ENCODE measurements at regions not wholly inside any gene's neighbourhood (a gene's known extent, or its start where the extent isn't known, plus 50 kb on each side); places are given as distances from the start of the nearest gene placed in this dataset.

DNA sequence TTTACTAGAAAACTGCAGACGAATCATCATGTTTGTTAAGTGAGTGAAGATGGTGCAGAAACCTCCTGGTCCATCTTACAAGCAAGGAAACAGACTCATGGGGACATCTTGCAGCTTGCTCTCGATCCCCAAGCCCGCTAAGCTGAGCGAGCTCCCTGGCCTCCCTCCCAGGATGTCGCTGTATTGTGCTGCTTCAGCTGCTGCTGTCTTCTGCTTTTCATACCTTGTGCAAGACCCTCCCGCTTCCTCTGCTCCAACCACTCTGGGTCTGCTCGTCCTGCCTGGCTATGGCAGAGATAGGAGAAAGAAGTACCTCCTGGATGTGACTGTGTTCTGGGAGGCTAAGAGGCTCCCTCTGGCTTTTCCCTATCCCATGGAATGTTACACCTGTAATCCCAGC lies 285.2 kb upstream of the FZD8 start:
- H3K9me3 ChIP-seq (ENCODE audit: control insufficient read depth, low read depth, low read length), result no peaks in the 10 kb centered on the region
- no peaks in the 10 kb centered on the region for H3K27me3 ChIP-seq (ENCODE audit: control insufficient read depth, insufficient read depth, low read length)
- H3K27ac ChIP-seq (ENCODE audit: low read length), result no peak overlapping the region
- H3K4me1 ChIP-seq (ENCODE audit: control insufficient read depth, low read depth, low read length), result peaks cover 21% of the 10 kb centered on the region
- H3K36me3 ChIP-seq (ENCODE audit: control insufficient read depth, low read depth, low read length), result no peaks in the 10 kb centered on the region
- H3K9ac ChIP-seq (ENCODE audit: low read length), result no peak overlapping the region
- no peak overlapping the region for H3K4me3 ChIP-seq (ENCODE audit: low read length)

DNA sequence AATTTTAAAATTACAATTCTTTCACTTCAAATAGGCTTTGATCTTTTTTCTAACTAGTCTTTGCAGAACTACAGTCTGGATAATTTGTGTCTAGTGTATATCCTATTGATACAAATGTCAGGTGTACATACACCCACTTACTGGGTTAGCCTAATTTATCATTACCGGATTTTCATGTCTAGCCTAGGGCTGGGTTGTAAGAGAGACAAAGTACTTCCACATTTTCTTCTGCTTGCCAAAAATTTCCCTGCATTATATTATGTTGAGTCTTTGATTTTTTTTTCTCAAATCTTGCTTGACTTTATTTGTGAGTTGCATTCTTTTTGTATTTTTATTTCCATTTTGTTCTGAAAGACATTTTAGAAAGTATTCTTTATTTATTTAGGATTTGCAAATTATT lies 284.8 kb upstream of the FZD8 start:
- Histone ChIP-seq H3K36me3 (ENCODE audit: control insufficient read depth, low read depth, low read length) (no peaks in the 10 kb centered on the region), H3K27me3 (ENCODE audit: control insufficient read depth, insufficient read depth, low read length) (no peaks in the 10 kb centered on the region), H3K27ac (ENCODE audit: low read length) (no peak overlapping the region), H3K4me3 (ENCODE audit: low read length) (no peak overlapping the region), H3K4me1 (ENCODE audit: control insufficient read depth, low read depth, low read length) (peaks cover 21% of the 10 kb centered on the region), H3K9me3 (ENCODE audit: control insufficient read depth, low read depth, low read length) (no peaks in the 10 kb centered on the region), H3K9ac (ENCODE audit: low read length) (no peak overlapping the region)

DNA sequence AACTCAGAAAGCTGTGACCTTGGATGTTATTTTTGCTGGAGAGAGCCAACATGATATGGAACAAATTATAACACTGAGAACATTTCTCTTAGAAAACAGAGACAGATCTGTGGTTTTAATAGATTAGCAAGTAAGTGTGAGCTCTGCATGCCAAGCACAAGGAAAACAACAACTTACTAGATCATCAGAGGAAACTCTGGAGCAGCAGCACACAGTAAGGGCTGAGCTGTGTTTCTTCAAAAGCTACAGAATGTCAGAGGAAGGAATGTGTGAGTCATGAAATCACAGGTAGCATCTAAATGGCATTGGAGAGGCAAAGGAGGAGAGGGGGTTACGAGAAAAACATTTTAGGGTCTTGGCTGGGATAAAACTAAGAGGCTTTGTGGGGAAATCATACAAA lies 283.4 kb upstream of the FZD8 start:
- Histone ChIP-seq H3K27ac (ENCODE audit: low read length) (no peak overlapping the region), H3K36me3 (ENCODE audit: control insufficient read depth, low read depth, low read length) (no peaks in the 10 kb centered on the region), H3K4me1 (ENCODE audit: control insufficient read depth, low read depth, low read length) (peaks cover 21% of the 10 kb centered on the region), H3K4me3 (ENCODE audit: low read length) (no peak overlapping the region), H3K27me3 (ENCODE audit: control insufficient read depth, insufficient read depth, low read length) (no peaks in the 10 kb centered on the region), H3K9ac (ENCODE audit: low read length) (no peak overlapping the region), H3K9me3 (ENCODE audit: control insufficient read depth, low read depth, low read length) (no peaks in the 10 kb centered on the region)

DNA sequence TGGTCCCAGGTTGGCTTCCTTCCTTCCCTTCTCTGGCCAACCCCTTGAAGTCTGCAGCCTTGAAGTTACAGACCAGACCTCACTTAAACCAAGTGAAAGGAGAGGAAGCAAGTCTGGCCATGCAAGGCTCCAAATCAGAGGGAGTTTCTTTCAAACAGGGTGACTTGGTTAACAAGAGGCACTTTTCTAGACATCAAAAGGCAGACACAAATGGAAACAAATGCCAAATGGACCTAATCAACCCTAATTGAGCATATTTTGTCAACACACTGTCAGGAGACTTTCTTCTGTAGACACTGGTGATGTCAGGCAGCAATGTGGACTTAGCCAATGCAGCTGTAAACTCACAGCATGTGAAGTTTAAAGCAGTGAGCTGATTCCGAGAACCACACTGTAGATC lies 282.7 kb upstream of the FZD8 start:
- no peak overlapping the region for H3K27ac ChIP-seq (ENCODE audit: low read length)
- H3K27me3 ChIP-seq (ENCODE audit: control insufficient read depth, insufficient read depth, low read length), result no peaks in the 10 kb centered on the region
- H3K9me3 ChIP-seq (ENCODE audit: control insufficient read depth, low read depth, low read length), result no peaks in the 10 kb centered on the region
- H3K9ac ChIP-seq (ENCODE audit: low read length), result no peak overlapping the region
- H3K36me3 ChIP-seq (ENCODE audit: control insufficient read depth, low read depth, low read length), result no peaks in the 10 kb centered on the region
- H3K4me1 ChIP-seq (ENCODE audit: control insufficient read depth, low read depth, low read length), result peaks cover 21% of the 10 kb centered on the region
- no peak overlapping the region for H3K4me3 ChIP-seq (ENCODE audit: low read length)

DNA sequence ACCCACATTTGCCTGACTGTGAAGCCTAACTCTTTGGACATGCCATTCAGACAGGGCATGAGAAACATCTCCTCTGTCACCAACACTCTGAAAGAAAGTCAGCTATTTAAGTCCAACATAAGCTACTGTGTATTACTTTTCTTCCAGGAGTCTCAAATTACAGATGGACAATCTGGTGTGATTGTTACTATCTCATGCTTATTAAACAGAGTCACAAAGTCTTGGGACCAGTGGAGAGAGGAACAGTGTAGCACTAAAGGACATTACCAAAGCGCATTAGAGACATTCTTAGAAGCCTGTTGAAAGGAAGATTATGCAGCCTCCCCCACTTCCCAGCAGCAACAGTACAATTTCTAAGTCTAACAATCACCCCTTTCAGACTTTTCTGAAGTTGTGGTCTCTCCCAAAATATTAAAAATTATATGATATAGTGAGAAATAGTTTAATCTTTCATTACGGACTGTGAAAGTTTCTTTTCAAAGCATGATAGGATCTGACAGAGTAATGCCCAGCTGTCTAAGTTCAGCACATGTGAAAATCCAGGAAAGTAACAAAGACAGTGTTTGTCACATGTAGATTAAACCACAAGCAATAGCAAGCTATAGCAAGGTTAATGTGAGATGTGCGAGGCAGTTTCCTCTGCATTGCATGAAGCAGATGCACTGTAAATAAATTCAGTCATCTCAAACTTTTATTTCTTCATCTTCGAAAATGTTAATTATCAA lies 280.9 kb upstream of the FZD8 start:
- H3K36me3 ChIP-seq (ENCODE audit: control insufficient read depth, low read depth, low read length), result no peaks in the 10 kb centered on the region
- no peaks in the 10 kb centered on the region for H3K27me3 ChIP-seq (ENCODE audit: control insufficient read depth, insufficient read depth, low read length)
- H3K4me1 ChIP-seq (ENCODE audit: control insufficient read depth, low read depth, low read length), result peaks cover 21% of the 10 kb centered on the region
- no peak overlapping the region for H3K4me3 ChIP-seq (ENCODE audit: low read length)
- H3K9me3 ChIP-seq (ENCODE audit: control insufficient read depth, low read depth, low read length), result no peaks in the 10 kb centered on the region
- H3K9ac ChIP-seq (ENCODE audit: low read length), result no peak overlapping the region
- no peak overlapping the region for H3K27ac ChIP-seq (ENCODE audit: low read length)

DNA sequence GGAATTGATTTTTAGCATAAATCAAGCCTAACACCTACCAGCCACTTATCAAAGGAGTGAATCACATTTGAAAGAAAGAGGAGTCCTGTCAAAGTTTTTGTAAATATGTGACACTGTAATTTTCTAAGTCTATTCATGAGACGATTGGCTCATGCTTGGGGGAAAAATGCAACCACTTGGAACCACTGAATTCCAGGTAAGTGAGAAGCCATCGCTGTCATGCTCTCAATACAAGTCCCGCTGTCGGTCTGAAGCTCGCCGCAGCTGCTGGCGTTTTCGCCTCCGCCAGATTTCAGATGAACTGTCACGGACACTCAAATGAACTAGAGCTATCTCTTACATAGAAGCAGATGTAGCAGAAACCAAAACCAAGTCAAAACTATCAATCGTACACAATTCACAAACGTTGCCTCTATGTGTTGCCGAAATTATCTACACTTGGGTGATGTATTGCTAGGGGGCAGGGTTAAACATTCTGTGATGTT lies 279.8 kb upstream of the FZD8 start:
- H3K4me3 ChIP-seq (ENCODE audit: low read length), result no peak overlapping the region
- no peaks in the 10 kb centered on the region for H3K9me3 ChIP-seq (ENCODE audit: control insufficient read depth, low read depth, low read length)
- H3K4me1 ChIP-seq (ENCODE audit: control insufficient read depth, low read depth, low read length), result peaks cover 21% of the 10 kb centered on the region
- no peaks in the 10 kb centered on the region for H3K27me3 ChIP-seq (ENCODE audit: control insufficient read depth, insufficient read depth, low read length)
- H3K27ac ChIP-seq (ENCODE audit: low read length), result no peak overlapping the region
- no peak overlapping the region for H3K9ac ChIP-seq (ENCODE audit: low read length)
- no peaks in the 10 kb centered on the region for H3K36me3 ChIP-seq (ENCODE audit: control insufficient read depth, low read depth, low read length)

DNA sequence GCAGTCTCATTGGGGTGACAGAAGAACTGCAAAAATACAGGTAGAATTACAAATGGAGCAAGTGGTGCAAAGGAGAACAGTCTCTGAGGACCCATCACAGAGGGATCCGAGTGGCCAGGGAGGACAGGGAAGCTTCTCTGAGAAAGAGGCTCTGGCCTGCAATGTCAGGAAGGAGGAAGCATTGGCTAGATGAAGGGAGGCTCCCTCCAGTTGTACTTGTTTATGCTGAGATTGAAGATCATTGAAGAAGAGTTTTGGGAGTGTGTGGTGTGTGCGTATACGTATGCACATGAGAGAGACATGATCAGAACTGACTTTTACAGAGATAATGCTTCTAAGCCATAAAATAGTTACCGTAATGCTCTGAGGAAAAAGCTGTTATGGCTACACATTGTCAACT lies 274.7 kb upstream of the FZD8 start:
- H3K9me3 ChIP-seq (ENCODE audit: control insufficient read depth, low read depth, low read length), result no peaks in the 10 kb centered on the region
- H3K27ac ChIP-seq (ENCODE audit: low read length), result no peak overlapping the region
- H3K4me1 ChIP-seq (ENCODE audit: control insufficient read depth, low read depth, low read length), result peaks cover 6% of the 10 kb centered on the region

DNA sequence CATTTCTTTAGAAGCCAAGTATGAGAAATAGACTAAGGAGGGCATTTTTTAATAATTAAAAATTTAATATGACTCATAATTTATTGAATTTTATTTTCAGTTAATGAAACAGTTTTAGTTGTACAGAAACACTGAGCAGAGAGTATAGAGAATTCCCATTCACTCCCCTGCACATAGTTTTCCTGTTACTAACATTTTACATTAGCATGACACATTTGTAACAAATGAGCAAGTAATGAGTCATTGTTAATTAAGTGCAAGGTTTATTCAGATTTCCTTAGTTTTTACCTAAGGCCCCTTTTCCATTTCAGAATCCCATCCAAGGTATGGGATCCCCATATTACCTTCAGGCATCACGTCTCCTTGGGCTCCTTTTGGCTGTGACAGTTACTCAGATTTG lies 271.5 kb upstream of the FZD8 start:
- H3K9me3 ChIP-seq (ENCODE audit: control insufficient read depth, low read depth, low read length), result no peaks in the 10 kb centered on the region
- no peaks in the 10 kb centered on the region for H3K27me3 ChIP-seq (ENCODE audit: control insufficient read depth, insufficient read depth, low read length)
- no peaks in the 10 kb centered on the region for H3K36me3 ChIP-seq (ENCODE audit: control insufficient read depth, low read depth, low read length)
- H3K4me3 ChIP-seq (ENCODE audit: low read length), result no peak overlapping the region
- peaks cover 16% of the 10 kb centered on the region for H3K4me1 ChIP-seq (ENCODE audit: control insufficient read depth, low read depth, low read length)
- H3K9ac ChIP-seq (ENCODE audit: low read length), result no peak overlapping the region
- no peak overlapping the region for H3K27ac ChIP-seq (ENCODE audit: low read length)

More for the DNA sequence above, 274.7 kb upstream of the FZD8 start:
- Histone ChIP-seq H3K9ac (ENCODE audit: low read length) (no peak overlapping the region), H3K36me3 (ENCODE audit: control insufficient read depth, low read depth, low read length) (no peaks in the 10 kb centered on the region), H3K4me3 (ENCODE audit: low read length) (no peak overlapping the region), H3K27me3 (ENCODE audit: control insufficient read depth, insufficient read depth, low read length) (no peaks in the 10 kb centered on the region)

DNA sequence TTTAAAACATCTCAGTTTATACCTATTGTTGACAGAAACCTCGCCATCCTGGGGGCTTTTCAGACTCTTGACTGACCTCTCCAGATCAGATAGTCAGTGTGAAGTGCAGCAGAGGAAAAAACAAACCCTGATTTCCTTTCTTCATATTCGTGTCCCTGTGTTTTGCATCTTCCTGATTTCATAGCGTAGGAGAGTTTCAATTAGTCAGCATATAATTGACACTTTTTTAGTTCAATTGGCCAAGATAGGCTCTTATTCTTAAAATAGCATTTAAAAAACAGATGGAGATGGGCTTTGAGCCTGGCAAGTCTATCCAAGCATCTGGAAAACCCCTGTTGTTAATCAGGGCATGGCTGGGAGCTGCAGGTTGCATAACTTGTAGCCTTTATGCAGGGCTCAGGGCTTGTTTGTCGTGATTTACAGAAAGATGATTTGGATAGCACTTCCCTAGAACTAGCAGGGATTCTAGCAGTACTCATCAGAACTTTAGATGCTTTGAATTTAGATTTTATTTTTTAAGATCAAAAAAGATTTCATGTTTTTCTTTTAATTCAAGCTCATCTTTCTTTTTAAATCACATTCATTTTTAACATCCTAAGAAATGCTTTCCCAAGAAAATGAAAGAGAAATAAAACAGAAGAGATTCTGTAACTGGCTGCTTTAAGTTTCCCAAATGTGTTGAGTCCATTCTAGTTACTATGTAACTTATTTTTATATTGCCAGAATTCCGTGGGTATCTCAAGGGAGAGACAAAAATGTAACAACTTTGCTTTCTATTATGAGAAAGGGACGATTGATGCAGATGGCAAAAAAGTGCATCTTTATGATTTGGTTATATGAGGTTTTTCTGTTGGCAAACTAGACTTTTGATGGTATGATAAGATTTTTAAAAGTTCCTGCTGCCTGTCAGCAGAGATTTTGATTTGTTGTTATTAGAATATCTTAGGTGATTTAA lies 270.8 kb upstream of the FZD8 start:
- no peaks in the 10 kb centered on the region for H3K27me3 ChIP-seq (ENCODE audit: control insufficient read depth, insufficient read depth, low read length)
- no peaks in the 10 kb centered on the region for H3K36me3 ChIP-seq (ENCODE audit: control insufficient read depth, low read depth, low read length)
- H3K9me3 ChIP-seq (ENCODE audit: control insufficient read depth, low read depth, low read length), result no peaks in the 10 kb centered on the region
- no peak overlapping the region for H3K4me3 ChIP-seq (ENCODE audit: low read length)
- peaks cover 16% of the 10 kb centered on the region for H3K4me1 ChIP-seq (ENCODE audit: control insufficient read depth, low read depth, low read length)
- no peak overlapping the region for H3K27ac ChIP-seq (ENCODE audit: low read length)
- no peak overlapping the region for H3K9ac ChIP-seq (ENCODE audit: low read length)

DNA sequence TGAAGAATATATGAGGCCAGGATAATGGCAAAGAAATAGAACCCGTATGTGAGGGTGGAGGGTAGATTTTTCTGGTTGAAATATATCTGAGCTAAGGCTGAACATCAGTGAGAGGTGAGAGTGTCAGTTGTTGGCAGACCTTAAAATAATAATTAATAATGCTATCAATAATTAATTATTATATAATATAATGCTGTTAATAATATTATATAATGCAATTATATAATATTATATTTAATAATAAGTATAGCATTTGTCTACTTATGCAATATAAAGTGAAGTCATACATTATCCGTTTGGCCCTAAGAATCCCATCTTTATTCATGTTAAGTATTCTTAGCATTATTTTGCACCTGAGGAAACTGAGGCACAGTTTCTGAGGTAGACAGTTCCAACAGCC lies 269.9 kb upstream of the FZD8 start:
- no peak overlapping the region for H3K27ac ChIP-seq (ENCODE audit: low read length)
- H3K4me3 ChIP-seq (ENCODE audit: low read length), result no peak overlapping the region
- no peaks in the 10 kb centered on the region for H3K27me3 ChIP-seq (ENCODE audit: control insufficient read depth, insufficient read depth, low read length)
- no peak overlapping the region for H3K9ac ChIP-seq (ENCODE audit: low read length)
- no peaks in the 10 kb centered on the region for H3K36me3 ChIP-seq (ENCODE audit: control insufficient read depth, low read depth, low read length)
- peaks cover 22% of the 10 kb centered on the region for H3K4me1 ChIP-seq (ENCODE audit: control insufficient read depth, low read depth, low read length)
- no peaks in the 10 kb centered on the region for H3K9me3 ChIP-seq (ENCODE audit: control insufficient read depth, low read depth, low read length)

DNA sequence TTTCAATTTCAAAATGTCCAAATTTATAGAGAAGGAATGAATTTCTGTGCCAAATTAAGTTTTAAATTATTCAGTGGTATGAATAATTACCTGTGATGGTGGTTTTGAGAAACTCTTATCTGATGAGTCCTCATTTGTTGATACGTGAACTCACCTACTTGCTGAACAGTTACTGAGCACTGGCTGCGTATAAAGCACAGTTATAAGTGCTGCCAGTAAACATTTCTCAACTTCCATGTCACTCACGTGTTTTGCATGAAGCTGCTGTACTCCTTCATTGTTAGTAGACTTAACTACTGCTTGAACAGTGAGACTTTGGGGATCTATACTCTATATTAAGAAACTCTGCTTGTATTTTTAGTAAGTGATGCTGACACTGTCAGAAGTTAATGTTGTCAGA lies 269.1 kb upstream of the FZD8 start:
- H3K27me3 ChIP-seq (ENCODE audit: control insufficient read depth, insufficient read depth, low read length), result no peaks in the 10 kb centered on the region
- no peaks in the 10 kb centered on the region for H3K9me3 ChIP-seq (ENCODE audit: control insufficient read depth, low read depth, low read length)
- no peaks in the 10 kb centered on the region for H3K36me3 ChIP-seq (ENCODE audit: control insufficient read depth, low read depth, low read length)
- peaks cover 22% of the 10 kb centered on the region for H3K4me1 ChIP-seq (ENCODE audit: control insufficient read depth, low read depth, low read length)
- no peak overlapping the region for H3K4me3 ChIP-seq (ENCODE audit: low read length)
- H3K27ac ChIP-seq (ENCODE audit: low read length), result no peak overlapping the region
- no peak overlapping the region for H3K9ac ChIP-seq (ENCODE audit: low read length)
